ENCODE measurements at regions not wholly inside any gene's neighbourhood (a gene's known extent, or its start where the extent isn't known, plus 50 kb on each side); places are given as distances from the start of the nearest gene placed in this dataset.

- no peaks in the 10 kb centered on the region for H4K20me1 ChIP-seq (ENCODE audit: insufficient read depth, low read length)
- H3K4me1 ChIP-seq (ENCODE audit: insufficient read depth, low read length, severe bottlenecking) = no peaks in the 10 kb centered on the region
- TF ChIP-seq EZH2 (IDR thresholded peaks at IDR 0.05; ENCODE audit: borderline replicate concordance, low read length) (no peak), CTCF (IDR thresholded peaks at IDR 0.05; ENCODE audit: low read length) (no peak)
- no peak overlapping the region for H3K4me2 ChIP-seq (ENCODE audit: low read length)
- no peak overlapping the region for H3K4me3 ChIP-seq (ENCODE audit: low read depth, low read length, poor library complexity, severe bottlenecking)
- no peak overlapping the region for H3K9ac ChIP-seq (ENCODE audit: low read length)
- H3K36me3 ChIP-seq (ENCODE audit: insufficient read depth, low read length) = no peaks in the 10 kb centered on the region
- H3K9me2 ChIP-seq (ENCODE audit: low read depth, low read length) = no peaks in the 10 kb centered on the region
- no peaks in the 10 kb centered on the region for H3K27me3 ChIP-seq (ENCODE audit: insufficient read depth, low read length)
- H3K27ac ChIP-seq (ENCODE audit: low read depth, low read length, poor library complexity, severe bottlenecking) = no peak overlapping the region
- no peaks in the 10 kb centered on the region for H3F3A ChIP-seq (ENCODE audit: insufficient read depth, low read length)
- no peak overlapping the region for H2AFZ ChIP-seq (ENCODE audit: low read length)
- no peaks in the 10 kb centered on the region for H3K79me2 ChIP-seq (ENCODE audit: insufficient read depth, low read length)
- H3K9me3 ChIP-seq (ENCODE audit: low read length) = peaks cover 3% of the 10 kb centered on the region
These were observed 50.8 kb upstream of the EGFR start for GRCh38 chr7:54968018-54968417.

Data from OCI-LY1 (cell line).